SH-SY5Y (cell line): ENCODE measurements at regions not wholly inside any gene's neighbourhood (a gene's known extent, or its start where the extent isn't known, plus 50 kb on each side); places are given as distances from the start of the nearest gene placed in this dataset.

Experiments used
- GATA2 ChIP-seq: IDR thresholded peaks from 2 replicates; pipeline ENCODE4 v1.6.1; 2011; ENCODE audit warnings: mild to moderate bottlenecking, low read depth, low read length
- GATA3 ChIP-seq: IDR thresholded peaks from 2 replicates; pipeline ENCODE4 v1.6.1; 2011; ENCODE audit warnings: low read depth, mild to moderate bottlenecking, low read length, moderate library complexity

GRCh38 chr18:51852681-51853080 is 487.3 kb upstream of the DCC start:
- TF ChIP-seq GATA2: no peak
- no peak for TF ChIP-seq GATA3
